ENCODE measurements at regions not wholly inside any gene's neighbourhood (a gene's known extent, or its start where the extent isn't known, plus 50 kb on each side); places are given as distances from the start of the nearest gene placed in this dataset.

DNA sequence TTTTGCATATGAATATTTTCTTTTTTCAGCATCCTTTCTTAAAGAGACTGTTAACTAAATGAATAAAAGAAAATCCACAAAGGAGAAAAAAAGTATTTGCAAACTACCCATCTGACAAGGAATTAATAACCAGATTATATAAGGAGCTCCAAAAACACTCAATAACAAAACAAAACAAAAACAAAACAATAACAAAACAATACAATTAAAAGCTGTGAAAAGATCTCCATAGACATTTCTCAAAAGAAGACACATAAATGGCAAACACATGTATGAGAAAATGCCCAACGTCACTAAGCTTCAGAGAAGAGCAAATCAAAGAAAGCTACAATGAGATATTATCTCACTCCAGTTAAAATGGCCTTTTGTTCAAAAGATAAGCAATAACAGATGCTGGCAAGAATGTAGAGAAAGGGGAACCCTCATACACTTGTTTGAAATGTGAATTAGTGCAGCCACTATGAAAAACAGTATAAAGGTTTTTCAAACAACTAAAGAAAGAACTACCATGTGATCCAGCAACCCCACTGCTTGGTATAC, 1310.0 kb upstream of the EYS start:
- CTCF ChIA-PET (ENCODE audit: low intra/inter-chr PET ratio), result no interaction called here
- in situ Hi-C loops (cut with MboI), result no loop called here
- POLR2A ChIA-PET, result no interaction called here
- ATAC-seq (no peak), FAIRE-seq (no peak), DNase-seq (ENCODE audit: extremely low read depth in 1 of 4, low spot score in 3 of 4) (no peak)
- Histone ChIP-seq H3K9me1 (ENCODE audit: control insufficient read depth, insufficient read depth, low read length) (no peaks in the 10 kb centered on the region), H3K27ac (ENCODE audit: extremely low read depth, low read depth, low read length) (no peak overlapping the region), H4K20me1 (replicated peaks; ENCODE audit: control insufficient read depth, insufficient read depth, low read length) (no peaks in the 10 kb centered on the region), H3K36me3 (ENCODE audit: control insufficient read depth, insufficient read depth, low read length) (no peaks in the 10 kb centered on the region), H3K4me1 (replicated peaks in 1 of 2; ENCODE audit: control insufficient read depth in 2 of 2, insufficient read depth in 2 of 2, low read length in 2 of 2) (no peaks in the 10 kb centered on the region), H3K4me3 (no peak overlapping the region), H3K4me2 (ENCODE audit: insufficient read depth, low read length) (no peak overlapping the region), H2AFZ (ENCODE audit: low read depth, low read length) (no peak overlapping the region), H3K79me2 (ENCODE audit: control insufficient read depth, insufficient read depth, low read length) (no peaks in the 10 kb centered on the region), H3K27me3 (ENCODE audit: control insufficient read depth in 2 of 2, insufficient read depth in 2 of 2, low read length in 2 of 2) (no peaks in the 10 kb centered on the region), H3K9me3 (replicated peaks; ENCODE audit: control insufficient read depth, insufficient read depth, low read depth, low read length) (no peaks in the 10 kb centered on the region), H3K9ac (ENCODE audit: insufficient read depth in 1 of 2, low read depth in 2 of 2, low read length in 2 of 2) (no peak overlapping the region)
- intact Hi-C loops (cut with micrococcal nuclease), result no loop called here
- 5% methylated on average over 1 of the region's 1 CpG for WGBS (ENCODE audit: insufficient coverage, low coverage, missing lambda C conversion rate)
- no TSS peak for BruUV-seq (replicated peaks)
- TF ChIP-seq ETV1 (tag; conservative IDR thresholded peaks at IDR 0.05; ENCODE audit: low read depth) (no peak), ZNF23 (CRISPR knock-in tag; IDR thresholded peaks at IDR 0.05) (no peak), ZNF282 (CRISPR knock-in tag; IDR thresholded peaks at IDR 0.05) (no peak), ZNF644 (tag; IDR thresholded peaks at IDR 0.05; ENCODE audit: low read depth) (no peak), TAF1 (IDR thresholded peaks at IDR 0.05; ENCODE audit: control insufficient read depth, extremely low read depth, insufficient read depth, low read length, severe bottlenecking) (no peak), PHTF2 (CRISPR knock-in tag; IDR thresholded peaks at IDR 0.05) (no peak), SIRT6 (IDR thresholded peaks at IDR 0.05; ENCODE audit: low read depth, low read length) (no peak), RBM17 (IDR thresholded peaks at IDR 0.05; ENCODE audit: borderline replicate concordance, low read depth, low read length) (no peak), KAT2B (IDR thresholded peaks at IDR 0.05; ENCODE audit: low read depth, low read length) (no peak), RBM22 (IDR thresholded peaks at IDR 0.05; ENCODE audit: low read depth, low read length, poor library complexity, severe bottlenecking) (no peak), CC2D1A (IDR thresholded peaks at IDR 0.05) (no peak), TCF7 (IDR thresholded peaks at IDR 0.05; ENCODE audit: borderline replicate concordance) (no peak), ZNF778 (CRISPR knock-in tag; IDR thresholded peaks at IDR 0.05) (no peak), RBM39 (optimal IDR thresholded peaks at IDR 0.05; ENCODE audit: low read depth, low read length) (no peak), ZKSCAN1 (IDR thresholded peaks at IDR 0.05; ENCODE audit: low read depth, low read length) (no peak), BCL6 (CRISPR knock-in tag; IDR thresholded peaks at IDR 0.05) (no peak), CAMTA2 (CRISPR knock-in tag; conservative IDR thresholded peaks at IDR 0.05) (no peak)
- TF ChIP-seq, protein P1, sequence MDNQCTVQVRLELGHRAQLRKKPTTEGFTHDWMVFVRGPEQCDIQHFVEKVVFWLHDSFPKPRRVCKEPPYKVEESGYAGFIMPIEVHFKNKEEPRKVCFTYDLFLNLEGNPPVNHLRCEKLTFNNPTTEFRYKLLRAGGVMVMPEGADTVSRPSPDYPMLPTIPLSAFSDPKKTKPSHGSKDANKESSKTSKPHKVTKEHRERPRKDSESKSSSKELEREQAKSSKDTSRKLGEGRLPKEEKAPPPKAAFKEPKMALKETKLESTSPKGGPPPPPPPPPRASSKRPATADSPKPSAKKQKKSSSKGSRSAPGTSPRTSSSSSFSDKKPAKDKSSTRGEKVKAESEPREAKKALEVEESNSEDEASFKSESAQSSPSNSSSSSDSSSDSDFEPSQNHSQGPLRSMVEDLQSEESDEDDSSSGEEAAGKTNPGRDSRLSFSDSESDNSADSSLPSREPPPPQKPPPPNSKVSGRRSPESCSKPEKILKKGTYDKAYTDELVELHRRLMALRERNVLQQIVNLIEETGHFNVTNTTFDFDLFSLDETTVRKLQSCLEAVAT (IDR thresholded peaks at IDR 0.05), result no peak

Measured in K562 (cell line).